ENCODE measurements at regions not wholly inside any gene's neighbourhood (a gene's known extent, or its start where the extent isn't known, plus 50 kb on each side); places are given as distances from the start of the nearest gene placed in this dataset.

- CTCF ChIA-PET: no interaction called here
Measured at GRCh38 chr1:189669846-189670245, 807.8 kb downstream of the BRINP3 start.

DNA sequence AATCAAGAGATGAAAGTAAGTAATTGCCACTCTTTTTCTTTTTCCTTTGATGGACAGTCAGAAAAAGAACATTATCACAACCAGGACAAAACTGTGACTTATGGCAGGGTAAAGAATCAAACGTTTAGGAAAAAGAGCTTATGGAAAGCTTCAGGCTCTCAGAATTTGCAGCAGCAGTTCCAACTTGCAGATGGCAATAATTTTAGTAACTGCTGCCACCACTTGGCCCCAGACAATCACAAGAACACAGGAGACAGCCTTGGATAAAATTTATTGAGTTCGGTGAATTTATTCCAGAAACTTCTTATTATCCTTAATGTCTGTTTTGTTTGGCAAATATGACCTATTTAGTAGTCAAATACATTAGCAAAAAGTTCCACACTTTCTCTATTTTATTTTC lies 804.4 kb downstream of the BRINP3 start:
- no peak overlapping the region for H3K27ac ChIP-seq
- no peak for ATAC-seq
- H3K9me3 ChIP-seq: no peaks in the 10 kb centered on the region
- ChIA-PET POLR2A (no interaction called here), CTCF (no interaction called here)
- H3K4me1 ChIP-seq: 0 out of 3 replicates have a peak, but pooled peaks cover 4% of the 10 kb centered on the region
- peak in 1 of 2 experiments; percentile 19 for DNase-seq (ENCODE audit: low read depth in 1 of 2, low spot score in 1 of 2)
- H3K4me3 ChIP-seq: no peak overlapping the region
- no peak for TF ChIP-seq CEBPB (IDR thresholded peaks at IDR 0.05)
- peak; percentile 49 for TF ChIP-seq SMC3 (IDR thresholded peaks at IDR 0.05)
- no peak for TF ChIP-seq HOXA7 (CRISPR knock-in tag; IDR thresholded peaks at IDR 0.05)
- no peak for TF ChIP-seq GATA3 (IDR thresholded peaks at IDR 0.05; ENCODE audit: borderline replicate concordance)
- TF ChIP-seq RAD21 (conservative IDR thresholded peaks at IDR 0.05 in 1 of 2, IDR thresholded peaks at IDR 0.05 in 1 of 2): peak; percentile 38 to 58
- no peak for TF ChIP-seq FOXS1 (CRISPR knock-in tag; IDR thresholded peaks at IDR 0.05)
- no peak for TF ChIP-seq EHMT2 (IDR thresholded peaks at IDR 0.05; ENCODE audit: low read depth)
- TF ChIP-seq, protein P1, sequence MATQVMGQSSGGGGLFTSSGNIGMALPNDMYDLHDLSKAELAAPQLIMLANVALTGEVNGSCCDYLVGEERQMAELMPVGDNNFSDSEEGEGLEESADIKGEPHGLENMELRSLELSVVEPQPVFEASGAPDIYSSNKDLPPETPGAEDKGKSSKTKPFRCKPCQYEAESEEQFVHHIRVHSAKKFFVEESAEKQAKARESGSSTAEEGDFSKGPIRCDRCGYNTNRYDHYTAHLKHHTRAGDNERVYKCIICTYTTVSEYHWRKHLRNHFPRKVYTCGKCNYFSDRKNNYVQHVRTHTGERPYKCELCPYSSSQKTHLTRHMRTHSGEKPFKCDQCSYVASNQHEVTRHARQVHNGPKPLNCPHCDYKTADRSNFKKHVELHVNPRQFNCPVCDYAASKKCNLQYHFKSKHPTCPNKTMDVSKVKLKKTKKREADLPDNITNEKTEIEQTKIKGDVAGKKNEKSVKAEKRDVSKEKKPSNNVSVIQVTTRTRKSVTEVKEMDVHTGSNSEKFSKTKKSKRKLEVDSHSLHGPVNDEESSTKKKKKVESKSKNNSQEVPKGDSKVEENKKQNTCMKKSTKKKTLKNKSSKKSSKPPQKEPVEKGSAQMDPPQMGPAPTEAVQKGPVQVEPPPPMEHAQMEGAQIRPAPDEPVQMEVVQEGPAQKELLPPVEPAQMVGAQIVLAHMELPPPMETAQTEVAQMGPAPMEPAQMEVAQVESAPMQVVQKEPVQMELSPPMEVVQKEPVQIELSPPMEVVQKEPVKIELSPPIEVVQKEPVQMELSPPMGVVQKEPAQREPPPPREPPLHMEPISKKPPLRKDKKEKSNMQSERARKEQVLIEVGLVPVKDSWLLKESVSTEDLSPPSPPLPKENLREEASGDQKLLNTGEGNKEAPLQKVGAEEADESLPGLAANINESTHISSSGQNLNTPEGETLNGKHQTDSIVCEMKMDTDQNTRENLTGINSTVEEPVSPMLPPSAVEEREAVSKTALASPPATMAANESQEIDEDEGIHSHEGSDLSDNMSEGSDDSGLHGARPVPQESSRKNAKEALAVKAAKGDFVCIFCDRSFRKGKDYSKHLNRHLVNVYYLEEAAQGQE (IDR thresholded peaks at IDR 0.05): no peak
- TF ChIP-seq CHD4 (IDR thresholded peaks at IDR 0.05; ENCODE audit: borderline replicate concordance): no peak
- no peak for TF ChIP-seq ZFP36 (IDR thresholded peaks at IDR 0.05; ENCODE audit: borderline replicate concordance, partially characterized antibody)
- no peak for TF ChIP-seq MYC (IDR thresholded peaks at IDR 0.05; ENCODE audit: borderline replicate concordance, low read length)
- no peak for TF ChIP-seq ESRRA (IDR thresholded peaks at IDR 0.05; ENCODE audit: borderline replicate concordance, low read length)
- TF ChIP-seq, protein P2, sequence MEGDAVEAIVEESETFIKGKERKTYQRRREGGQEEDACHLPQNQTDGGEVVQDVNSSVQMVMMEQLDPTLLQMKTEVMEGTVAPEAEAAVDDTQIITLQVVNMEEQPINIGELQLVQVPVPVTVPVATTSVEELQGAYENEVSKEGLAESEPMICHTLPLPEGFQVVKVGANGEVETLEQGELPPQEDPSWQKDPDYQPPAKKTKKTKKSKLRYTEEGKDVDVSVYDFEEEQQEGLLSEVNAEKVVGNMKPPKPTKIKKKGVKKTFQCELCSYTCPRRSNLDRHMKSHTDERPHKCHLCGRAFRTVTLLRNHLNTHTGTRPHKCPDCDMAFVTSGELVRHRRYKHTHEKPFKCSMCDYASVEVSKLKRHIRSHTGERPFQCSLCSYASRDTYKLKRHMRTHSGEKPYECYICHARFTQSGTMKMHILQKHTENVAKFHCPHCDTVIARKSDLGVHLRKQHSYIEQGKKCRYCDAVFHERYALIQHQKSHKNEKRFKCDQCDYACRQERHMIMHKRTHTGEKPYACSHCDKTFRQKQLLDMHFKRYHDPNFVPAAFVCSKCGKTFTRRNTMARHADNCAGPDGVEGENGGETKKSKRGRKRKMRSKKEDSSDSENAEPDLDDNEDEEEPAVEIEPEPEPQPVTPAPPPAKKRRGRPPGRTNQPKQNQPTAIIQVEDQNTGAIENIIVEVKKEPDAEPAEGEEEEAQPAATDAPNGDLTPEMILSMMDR (IDR thresholded peaks at IDR 0.05): peak; percentile 39
- no peak for TF ChIP-seq E2F6 (IDR thresholded peaks at IDR 0.05; ENCODE audit: borderline replicate concordance, low read depth)
- 38% methylated on average over 2 of the region's 2 CpGs for WGBS (ENCODE audit: missing lambda C conversion rate)
- no peak for FAIRE-seq
- no peak overlapping the region for H3K4me2 ChIP-seq

More at GRCh38 chr1:189669846-189670245, 807.8 kb downstream of the BRINP3 start:
- no peak for ATAC-seq
- 0 out of 3 replicates have a peak, but pooled peaks cover 4% of the 10 kb centered on the region for H3K4me1 ChIP-seq
- H3K27ac ChIP-seq: no peak overlapping the region
- no peaks in the 10 kb centered on the region for H3K9me3 ChIP-seq
- FAIRE-seq: no peak
- TF ChIP-seq FOSL2 (IDR thresholded peaks at IDR 0.05) (0 out of 2 replicates have a peak, but pooled peaks have one; percentile 7), FOSL2 (CRISPR knock-in tag; IDR thresholded peaks at IDR 0.05) (no peak), SREBF2 (IDR thresholded peaks at IDR 0.05) (no peak), SMC3 (IDR thresholded peaks at IDR 0.05) (no peak), EHMT2 (IDR thresholded peaks at IDR 0.05; ENCODE audit: low read depth) (no peak)
- POLR2A ChIA-PET: no interaction called here
- H3K4me2 ChIP-seq: peak overlapping the region; percentile 10; the same call in 1 of the 3 replicates
- DNase-seq (ENCODE audit: low read depth in 1 of 2, low spot score in 1 of 2): peak in 1 of 2 experiments; percentile 16
- WGBS (ENCODE audit: missing lambda C conversion rate): 49% methylated on average over 2 of the region's 2 CpGs
- H3K4me3 ChIP-seq: no peak overlapping the region

DNA sequence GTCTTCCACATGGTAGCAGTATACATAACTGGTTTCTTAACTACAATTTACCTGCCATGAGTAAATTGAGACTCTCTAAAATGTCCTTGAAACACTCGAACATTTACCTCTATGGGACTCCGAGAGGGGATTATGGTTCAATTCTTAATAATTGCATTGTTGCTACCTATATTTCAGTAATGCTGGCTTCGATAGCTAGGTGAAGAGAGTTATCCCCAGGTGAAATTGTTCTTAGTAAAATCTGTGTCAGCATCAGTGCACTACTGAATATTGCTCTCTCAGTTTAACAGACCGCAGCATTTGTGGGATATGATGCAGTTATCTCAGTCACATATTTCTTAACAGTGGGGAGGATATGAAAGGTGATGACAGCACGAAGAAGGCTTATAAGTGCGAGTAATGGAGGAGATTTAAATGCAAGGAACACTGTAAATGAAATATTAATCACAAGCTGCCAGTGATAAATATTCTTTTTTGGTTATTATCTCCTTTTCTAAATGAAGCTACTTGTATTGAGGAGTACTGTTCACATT lies 801.9 kb downstream of the BRINP3 start:
- Histone ChIP-seq H3K9me3 (no peaks in the 10 kb centered on the region), H3K4me1 (peaks cover 2% of the 10 kb centered on the region; the same call in 2 of the 3 replicates), H3K27ac (no peak overlapping the region), H3K4me2 (no peak overlapping the region), H3K4me3 (no peak overlapping the region)
- FAIRE-seq (no peak), DNase-seq (ENCODE audit: low read depth in 1 of 2, low spot score in 1 of 2) (no peak), ATAC-seq (no peak)
- 86% methylated on average over 6 of the region's 6 CpGs for WGBS (ENCODE audit: missing lambda C conversion rate)
- CTCF ChIA-PET: no interaction called here
- POLR2A ChIA-PET: no interaction called here
- TF ChIP-seq HOXB13 (CRISPR knock-in tag; IDR thresholded peaks at IDR 0.05; ENCODE audit: low read depth) (no peak), EHMT2 (IDR thresholded peaks at IDR 0.05; ENCODE audit: low read depth) (no peak), ESRRA (IDR thresholded peaks at IDR 0.05; ENCODE audit: borderline replicate concordance, low read length) (no peak), HDAC2 (IDR thresholded peaks at IDR 0.05) (no peak), KDM5A (IDR thresholded peaks at IDR 0.05) (no peak), PHF8 (IDR thresholded peaks at IDR 0.05; ENCODE audit: borderline replicate concordance, low read depth) (no peak), NPAS2 (CRISPR knock-in tag; IDR thresholded peaks at IDR 0.05; ENCODE audit: borderline replicate concordance) (no peak), CBX8 (IDR thresholded peaks at IDR 0.05) (no peak), RCOR1 (IDR thresholded peaks at IDR 0.05; ENCODE audit: low read depth, low read length) (no peak), E2F6 (IDR thresholded peaks at IDR 0.05; ENCODE audit: borderline replicate concordance, low read depth) (no peak), USF2 (IDR thresholded peaks at IDR 0.05) (no peak)

Data from A549 (cell line).